Islet of Langerhans (tissue), 1 donor: ENCODE measurements at regions not wholly inside any gene's neighbourhood (a gene's known extent, or its start where the extent isn't known, plus 50 kb on each side); places are given as distances from the start of the nearest gene placed in this dataset.
"Not testable (repeated sequence)": the region's sequence is repeated elsewhere in the genome, so short reads cannot be mapped to it uniquely, and the experiment has no call there.

Experiments used
- FAIRE-seq: peaks from one replicate; lab custom pipeline; 2011; peaks lifted over from hg19 to GRCh38; lab: Jason Lieb, UNC

GRCh38 chr1:234920136-234920842, 208.3 kb downstream of the TOMM20 start:
- FAIRE-seq: no peak

GRCh38 chr1:234918961-234919761, 209.5 kb downstream of the TOMM20 start:
- FAIRE-seq: no peak

- FAIRE-seq: no peak
These were observed 210.3 kb downstream of the TOMM20 start for GRCh38 chr1:234918181-234918841.

GRCh38 chr1:234917495-234918180, 211.0 kb downstream of the TOMM20 start:
- FAIRE-seq: no peak

GRCh38 chr1:234916840-234917239, 211.8 kb downstream of the TOMM20 start:
- FAIRE-seq: no peak

- FAIRE-seq: peak; percentile 92
These were observed 212.5 kb downstream of the TOMM20 start for GRCh38 chr1:234915924-234916675.

- FAIRE-seq: no peak
These were observed 213.9 kb downstream of the TOMM20 start for GRCh38 chr1:234914606-234915290.

GRCh38 chr1:234913771-234914170, 214.9 kb downstream of the TOMM20 start:
- no peak for FAIRE-seq

- no peak for FAIRE-seq
These were observed 215.4 kb downstream of the TOMM20 start for GRCh38 chr1:234913278-234913649.

- FAIRE-seq: peak; percentile 36
These were observed 215.9 kb downstream of the TOMM20 start for GRCh38 chr1:234912548-234913277.

- no peak for FAIRE-seq
These were observed 216.8 kb downstream of the TOMM20 start for GRCh38 chr1:234911787-234912186.

GRCh38 chr1:234911136-234911535, 217.5 kb downstream of the TOMM20 start:
- FAIRE-seq: not testable (repeated sequence)

GRCh38 chr1:234909851-234910250, 218.8 kb downstream of the TOMM20 start:
- no peak for FAIRE-seq

- no peak for FAIRE-seq
These were observed 219.3 kb downstream of the TOMM20 start for GRCh38 chr1:234909307-234909810.

- FAIRE-seq: no peak
These were observed 220.1 kb downstream of the TOMM20 start for GRCh38 chr1:234908571-234908970.

- FAIRE-seq: no peak
These were observed 220.7 kb downstream of the TOMM20 start for GRCh38 chr1:234907940-234908405.

GRCh38 chr1:234907208-234907939, 221.3 kb downstream of the TOMM20 start:
- FAIRE-seq: no peak

GRCh38 chr1:234906654-234907053, 222.0 kb downstream of the TOMM20 start:
- no peak for FAIRE-seq

GRCh38 chr1:234902774-234903547, 225.7 kb downstream of the TOMM20 start:
- FAIRE-seq: no peak
